Neural cell (in vitro differentiated cells): ENCODE measurements at regions not wholly inside any gene's neighbourhood (a gene's known extent, or its start where the extent isn't known, plus 50 kb on each side); places are given as distances from the start of the nearest gene placed in this dataset.

ENCODE experiments used
- H2AFZ ChIP-seq: fragments of 200-600, 300-800 bp; sonication (generic), shearing (Covaris generic); 2 replicates; pipeline ENCODE4 v1.6.0; 2014; ENCODE audit warnings: low read depth, mild to moderate bottlenecking, antibody characterized with exemption, low read length, moderate library complexity
- H3F3A ChIP-seq: fragments of 200-600 bp; shearing (Covaris generic); 2 replicates; pipeline ENCODE4 v1.6.1; 2016; ENCODE audit warnings: mild to moderate bottlenecking, moderate library complexity, mixed read lengths, antibody characterized with exemption, low read length; ENCODE audit not compliant: insufficient read depth, poor library complexity, severe bottlenecking
- H3K27ac ChIP-seq: fragments of 200-600, 300-800 bp; sonication (generic), shearing (Covaris generic); 2 replicates; pipeline ENCODE4 v1.5.1; 2014; ENCODE audit warnings: mild to moderate bottlenecking, low read length, moderate library complexity
- H3K27me3 ChIP-seq: fragments of 300-800, 200-600 bp; sonication (generic), shearing (Covaris generic); 2 replicates; pipeline ENCODE4 v1.6.0; 2014; ENCODE audit warnings: mild to moderate bottlenecking, low read depth, low read length, moderate library complexity; ENCODE audit not compliant: insufficient read depth
- H3K36me3 ChIP-seq: fragments of 300-800, 200-600 bp; sonication (generic), shearing (Covaris generic); 2 replicates; pipeline ENCODE4 v1.5.1; 2014; ENCODE audit warnings: mild to moderate bottlenecking, antibody characterized with exemption, low read length, moderate library complexity; ENCODE audit not compliant: insufficient read depth
- H3K4me2 ChIP-seq: fragments of 300-800, 200-600 bp; sonication (generic), shearing (Covaris generic); 2 replicates; pipeline ENCODE4 v1.6.0; 2014; ENCODE audit warnings: mild to moderate bottlenecking, low read length
- H3K4me3 ChIP-seq: fragments of 300-800, 200-600 bp; sonication (generic), shearing (Covaris generic); 2 replicates; pipeline ENCODE4 v1.5.1; 2014; ENCODE audit warnings: mild to moderate bottlenecking, low read length, moderate library complexity
- H3K79me2 ChIP-seq: fragments of 200-600 bp; shearing (Covaris generic); replicated peaks from 2 replicates; pipeline ENCODE4 v1.6.0; 2014; ENCODE audit warnings: mild to moderate bottlenecking, low read length, moderate library complexity; ENCODE audit not compliant: insufficient read depth
- H3K9ac ChIP-seq: fragments of 300-800, 200-600 bp; sonication (generic), shearing (Covaris generic); 2 replicates; pipeline ENCODE4 v1.6.1; 2016; ENCODE audit warnings: mild to moderate bottlenecking, low read length, mixed read lengths
- H3K9me2 ChIP-seq: fragments of 200-600 bp; shearing (Covaris generic); 2 replicates; pipeline ENCODE4 v1.6.1; 2016; ENCODE audit warnings: mild to moderate bottlenecking, low read length, mixed read lengths; ENCODE audit not compliant: insufficient read depth
- H3K9me3 ChIP-seq: fragments of 200-600, 300-800 bp; sonication (generic), shearing (Covaris generic); 2 replicates; pipeline ENCODE4 v1.6.1; 2016; ENCODE audit warnings: mild to moderate bottlenecking, mixed run types, low read length, moderate library complexity, mixed read lengths
- H4K20me1 ChIP-seq: fragments of 200-600 bp; shearing (Covaris generic); 2 replicates; pipeline ENCODE4 v1.6.1; 2016; ENCODE audit warnings: mild to moderate bottlenecking, mixed run types; ENCODE audit not compliant: insufficient read depth
- CTCF ChIP-seq: fragments of 450-650 bp; IDR thresholded peaks from 2 replicates; pipeline ENCODE4 v1.5.1; 2014; ENCODE audit warnings: antibody characterized with exemption, mild to moderate bottlenecking, moderate library complexity; ENCODE audit not compliant: poor library complexity, severe bottlenecking
- EP300 ChIP-seq: fragments of 450-650 bp; conservative IDR thresholded peaks from 2 replicates; pipeline ENCODE4 v1.6.1; 2014; ENCODE audit warnings: antibody characterized with exemption, mild to moderate bottlenecking, moderate library complexity; ENCODE audit not compliant: poor library complexity, severe bottlenecking
- EZH2 ChIP-seq: fragments of 200-600, 300-800 bp; shearing (Covaris generic), sonication (generic); IDR thresholded peaks from 2 replicates; pipeline ENCODE4 v1.6.1; 2014; ENCODE audit warnings: antibody characterized with exemption, low read length, borderline replicate concordance, mild to moderate bottlenecking; ENCODE audit not compliant: insufficient read depth, poor library complexity, severe bottlenecking
- MXI1 ChIP-seq: fragments of 450-650 bp; conservative IDR thresholded peaks from 2 replicates; pipeline ENCODE4 v1.6.1; 2014; ENCODE audit warnings: antibody characterized with exemption, mild to moderate bottlenecking; ENCODE audit not compliant: poor library complexity, severe bottlenecking
- POLR2AphosphoS5 ChIP-seq: IDR thresholded peaks from 2 replicates; pipeline ENCODE4 v1.6.1; 2012
- RAD21 ChIP-seq: fragments of 450-650 bp; conservative IDR thresholded peaks from 2 replicates; pipeline ENCODE4 v1.6.1; 2014; ENCODE audit warnings: antibody characterized with exemption, mild to moderate bottlenecking, moderate library complexity
- REST ChIP-seq: IDR thresholded peaks from 2 replicates; pipeline ENCODE4 v1.6.1; 2012; ENCODE audit warnings: borderline replicate concordance
- SMC3 ChIP-seq: fragments of 450-650 bp; conservative IDR thresholded peaks from 2 replicates; pipeline ENCODE4 v1.6.1; 2014; ENCODE audit warnings: antibody characterized with exemption, mild to moderate bottlenecking, moderate library complexity; ENCODE audit not compliant: poor library complexity
- TAF1 ChIP-seq: IDR thresholded peaks from 2 replicates; pipeline ENCODE4 v1.6.1; 2012; ENCODE audit warnings: low read depth

- no peak overlapping the region for H3K4me2 ChIP-seq
- no peaks in the 10 kb centered on the region for H4K20me1 ChIP-seq
- no peak overlapping the region for H3K9ac ChIP-seq
- TF ChIP-seq RAD21 (no peak), POLR2AphosphoS5 (no peak), CTCF (no peak), TAF1 (no peak), EZH2 (no peak), MXI1 (no peak), REST (no peak)
- H3K4me3 ChIP-seq = no peak overlapping the region
- no peaks in the 10 kb centered on the region for H3K9me2 ChIP-seq
- H2AFZ ChIP-seq = no peak overlapping the region
- no peaks in the 10 kb centered on the region for H3K79me2 ChIP-seq
- no peaks in the 10 kb centered on the region for H3K9me3 ChIP-seq
- no peaks in the 10 kb centered on the region for H3K36me3 ChIP-seq
- no peaks in the 10 kb centered on the region for H3F3A ChIP-seq
- no peak overlapping the region for H3K27ac ChIP-seq
- no peaks in the 10 kb centered on the region for H3K27me3 ChIP-seq
These were observed 106.4 kb downstream of the TRIML1 start for GRCh38 chr4:188245651-188246050.

- no peaks in the 10 kb centered on the region for H3K36me3 ChIP-seq
- no peak overlapping the region for H3K9ac ChIP-seq
- no peaks in the 10 kb centered on the region for H3K27me3 ChIP-seq
- no peak overlapping the region for H3K4me3 ChIP-seq
- no peaks in the 10 kb centered on the region for H3K9me2 ChIP-seq
- no peaks in the 10 kb centered on the region for H4K20me1 ChIP-seq
- H3K27ac ChIP-seq = no peak overlapping the region
- no peaks in the 10 kb centered on the region for H3K79me2 ChIP-seq
- no peak overlapping the region for H3K4me2 ChIP-seq
- TF ChIP-seq EP300 (no peak), TAF1 (no peak), REST (no peak), EZH2 (no peak), SMC3 (no peak), POLR2AphosphoS5 (no peak), MXI1 (no peak), RAD21 (no peak), CTCF (no peak)
- H3F3A ChIP-seq = no peaks in the 10 kb centered on the region
- H3K9me3 ChIP-seq = no peaks in the 10 kb centered on the region
- no peak overlapping the region for H2AFZ ChIP-seq
These were observed 107.2 kb downstream of the TRIML1 start for GRCh38 chr4:188246488-188246887.
